HG02852 (cell line): ENCODE measurements at regions not wholly inside any gene's neighbourhood (a gene's known extent, or its start where the extent isn't known, plus 50 kb on each side); places are given as distances from the start of the nearest gene placed in this dataset.
"Not testable (repeated sequence)": the region's sequence is repeated elsewhere in the genome, so short reads cannot be mapped to it uniquely, and the experiment has no call there.

Source experiments
- ATAC-seq: cut with Tn5 transposase; IDR thresholded peaks from one replicate; pipeline ENCODE4 v1.9.1; 2021; ENCODE audit warnings: mild to moderate bottlenecking, moderate library complexity; ENCODE audit not compliant: unreplicated experiment

GRCh38 chr17:55903028-55903690 is 152.3 kb downstream of the PCTP start:
- no peak for ATAC-seq

GRCh38 chr17:55909776-55910175 is 158.9 kb downstream of the PCTP start:
- ATAC-seq: no peak

- no peak for ATAC-seq
Observed at GRCh38 chr17:55911186-55911585, 160.3 kb downstream of the PCTP start.

GRCh38 chr17:55925440-55925839 is 174.6 kb downstream of the PCTP start:
- ATAC-seq: no peak

- no peak for ATAC-seq
Observed at GRCh38 chr17:55926276-55926990, 175.6 kb downstream of the PCTP start.

- ATAC-seq: no peak
Observed at GRCh38 chr17:55930291-55930809, 179.5 kb downstream of the PCTP start.

GRCh38 chr17:55931446-55931845 is 180.6 kb downstream of the PCTP start:
- ATAC-seq: no peak

- ATAC-seq: no peak
Observed at GRCh38 chr17:55932973-55933372, 182.1 kb downstream of the PCTP start.

GRCh38 chr17:55939181-55939810 is 188.4 kb downstream of the PCTP start:
- ATAC-seq: not testable (repeated sequence)

- ATAC-seq: no peak
Observed at GRCh38 chr17:55959756-55960155, 193.5 kb upstream of the ANKFN1 start.

- ATAC-seq: no peak
Observed at GRCh38 chr17:55961386-55961785, 191.9 kb upstream of the ANKFN1 start.

- ATAC-seq: no peak
Observed at GRCh38 chr17:55962951-55963401, 190.3 kb upstream of the ANKFN1 start.

GRCh38 chr17:55964191-55964590 is 189.1 kb upstream of the ANKFN1 start:
- ATAC-seq: no peak

GRCh38 chr17:55965051-55965450 is 188.2 kb upstream of the ANKFN1 start:
- ATAC-seq: no peak

GRCh38 chr17:55969562-55970324 is 183.5 kb upstream of the ANKFN1 start:
- no peak for ATAC-seq

- no peak for ATAC-seq
Observed at GRCh38 chr17:55978578-55978977, 174.7 kb upstream of the ANKFN1 start.

- no peak for ATAC-seq
Observed at GRCh38 chr17:55983096-55983495, 170.2 kb upstream of the ANKFN1 start.

GRCh38 chr17:55986817-55987216 is 166.5 kb upstream of the ANKFN1 start:
- no peak for ATAC-seq

GRCh38 chr17:55988861-55989260 is 164.4 kb upstream of the ANKFN1 start:
- no peak for ATAC-seq

GRCh38 chr17:55990332-55991006 is 162.8 kb upstream of the ANKFN1 start:
- no peak for ATAC-seq
